ENCODE measurements at regions not wholly inside any gene's neighbourhood (a gene's known extent, or its start where the extent isn't known, plus 50 kb on each side); places are given as distances from the start of the nearest gene placed in this dataset.

DNA sequence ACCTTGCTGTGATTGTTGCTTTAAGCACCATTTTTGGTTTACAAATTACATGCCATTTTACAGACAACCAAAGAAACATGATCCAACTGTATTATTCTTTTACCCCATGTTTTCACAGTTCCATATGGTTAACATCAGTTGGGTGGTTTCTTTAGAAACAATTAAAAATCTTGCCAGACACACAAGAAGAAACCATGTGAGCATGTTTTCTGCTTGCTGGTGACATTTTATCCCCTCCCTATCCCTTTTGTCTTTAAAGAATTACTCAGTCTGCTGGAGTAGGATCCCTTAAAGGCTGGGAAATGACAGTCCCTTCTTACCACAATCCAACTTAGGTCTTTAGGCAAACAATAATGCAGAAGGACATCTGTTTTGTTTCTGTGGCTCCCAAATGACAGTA lies 121.8 kb upstream of the PLXNC1 start:
- TF ChIP-seq, protein P1, sequence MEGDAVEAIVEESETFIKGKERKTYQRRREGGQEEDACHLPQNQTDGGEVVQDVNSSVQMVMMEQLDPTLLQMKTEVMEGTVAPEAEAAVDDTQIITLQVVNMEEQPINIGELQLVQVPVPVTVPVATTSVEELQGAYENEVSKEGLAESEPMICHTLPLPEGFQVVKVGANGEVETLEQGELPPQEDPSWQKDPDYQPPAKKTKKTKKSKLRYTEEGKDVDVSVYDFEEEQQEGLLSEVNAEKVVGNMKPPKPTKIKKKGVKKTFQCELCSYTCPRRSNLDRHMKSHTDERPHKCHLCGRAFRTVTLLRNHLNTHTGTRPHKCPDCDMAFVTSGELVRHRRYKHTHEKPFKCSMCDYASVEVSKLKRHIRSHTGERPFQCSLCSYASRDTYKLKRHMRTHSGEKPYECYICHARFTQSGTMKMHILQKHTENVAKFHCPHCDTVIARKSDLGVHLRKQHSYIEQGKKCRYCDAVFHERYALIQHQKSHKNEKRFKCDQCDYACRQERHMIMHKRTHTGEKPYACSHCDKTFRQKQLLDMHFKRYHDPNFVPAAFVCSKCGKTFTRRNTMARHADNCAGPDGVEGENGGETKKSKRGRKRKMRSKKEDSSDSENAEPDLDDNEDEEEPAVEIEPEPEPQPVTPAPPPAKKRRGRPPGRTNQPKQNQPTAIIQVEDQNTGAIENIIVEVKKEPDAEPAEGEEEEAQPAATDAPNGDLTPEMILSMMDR (conservative IDR thresholded peaks at IDR 0.05; ENCODE audit: low read length): no peak
- no peak for TF ChIP-seq EZH2phosphoT487 (IDR thresholded peaks at IDR 0.05; ENCODE audit: borderline replicate concordance)

Data from Loucy (cell line).